ENCODE measurements at regions not wholly inside any gene's neighbourhood (a gene's known extent, or its start where the extent isn't known, plus 50 kb on each side); places are given as distances from the start of the nearest gene placed in this dataset.

DNA sequence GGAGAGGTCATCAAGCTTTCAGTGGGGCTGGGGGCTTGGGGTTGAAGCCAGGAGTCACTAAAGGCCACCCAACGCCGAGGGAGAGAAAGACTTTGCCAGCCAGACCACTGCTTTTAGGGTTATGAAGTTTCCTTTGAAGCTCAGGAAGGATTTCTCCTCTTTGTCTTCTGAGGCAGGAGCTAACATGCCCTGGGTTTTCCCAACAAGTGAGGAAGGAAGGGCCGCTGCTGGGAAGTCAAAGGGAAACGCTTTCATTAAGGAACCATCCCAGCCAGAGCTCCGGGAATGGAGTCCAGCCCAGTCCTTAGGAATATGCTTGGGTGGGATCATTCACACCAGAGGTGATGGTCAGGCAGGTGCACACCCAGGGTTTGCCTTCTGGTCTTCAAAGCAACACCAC lies 436.9 kb downstream of the PRDM2 start:
- TF ChIP-seq, protein P1, sequence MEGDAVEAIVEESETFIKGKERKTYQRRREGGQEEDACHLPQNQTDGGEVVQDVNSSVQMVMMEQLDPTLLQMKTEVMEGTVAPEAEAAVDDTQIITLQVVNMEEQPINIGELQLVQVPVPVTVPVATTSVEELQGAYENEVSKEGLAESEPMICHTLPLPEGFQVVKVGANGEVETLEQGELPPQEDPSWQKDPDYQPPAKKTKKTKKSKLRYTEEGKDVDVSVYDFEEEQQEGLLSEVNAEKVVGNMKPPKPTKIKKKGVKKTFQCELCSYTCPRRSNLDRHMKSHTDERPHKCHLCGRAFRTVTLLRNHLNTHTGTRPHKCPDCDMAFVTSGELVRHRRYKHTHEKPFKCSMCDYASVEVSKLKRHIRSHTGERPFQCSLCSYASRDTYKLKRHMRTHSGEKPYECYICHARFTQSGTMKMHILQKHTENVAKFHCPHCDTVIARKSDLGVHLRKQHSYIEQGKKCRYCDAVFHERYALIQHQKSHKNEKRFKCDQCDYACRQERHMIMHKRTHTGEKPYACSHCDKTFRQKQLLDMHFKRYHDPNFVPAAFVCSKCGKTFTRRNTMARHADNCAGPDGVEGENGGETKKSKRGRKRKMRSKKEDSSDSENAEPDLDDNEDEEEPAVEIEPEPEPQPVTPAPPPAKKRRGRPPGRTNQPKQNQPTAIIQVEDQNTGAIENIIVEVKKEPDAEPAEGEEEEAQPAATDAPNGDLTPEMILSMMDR (conservative IDR thresholded peaks at IDR 0.05; ENCODE audit: low read depth, low read length) = no peak
- TF ChIP-seq EZH2 (IDR thresholded peaks at IDR 0.05; ENCODE audit: borderline replicate concordance, low read depth, low read length, poor library complexity, severe bottlenecking) = no peak

Measured in A673 (cell line).